ENCODE measurements at regions not wholly inside any gene's neighbourhood (a gene's known extent, or its start where the extent isn't known, plus 50 kb on each side); places are given as distances from the start of the nearest gene placed in this dataset.

- no peak for TF ChIP-seq CTCF (conservative IDR thresholded peaks at IDR 0.05)
- no peak for TF ChIP-seq EZH2 (IDR thresholded peaks at IDR 0.05; ENCODE audit: low read depth)
Measured at GRCh38 chr6:139939189-139939979, 564.9 kb upstream of the CITED2 start.

All from PC-9 (cell line).